ENCODE measurements at regions not wholly inside any gene's neighbourhood (a gene's known extent, or its start where the extent isn't known, plus 50 kb on each side); places are given as distances from the start of the nearest gene placed in this dataset.

DNA sequence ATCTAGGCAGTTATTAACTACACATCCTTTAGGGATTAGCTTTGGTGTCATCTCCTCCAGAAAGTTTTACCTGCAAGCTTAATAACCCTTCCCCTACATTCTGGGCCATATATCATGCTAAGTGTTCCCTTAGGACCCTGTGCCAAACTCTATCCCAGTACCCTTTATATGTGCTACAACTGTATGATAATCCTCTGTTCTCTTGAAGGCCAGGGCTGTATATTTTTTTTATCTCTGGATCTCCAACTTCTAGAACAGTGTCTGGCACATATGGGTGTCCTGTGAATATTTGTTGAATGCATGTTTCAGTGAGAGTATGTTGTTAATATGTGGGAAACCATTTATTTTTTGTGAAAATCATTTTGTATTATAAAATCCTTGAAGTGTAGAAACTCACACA is 106.7 kb downstream of the PPM1A start:
- Histone ChIP-seq H3K9me3 (replicated peaks; ENCODE audit: control insufficient read depth, insufficient read depth, low read depth, low read length) (no peaks in the 10 kb centered on the region), H4K20me1 (replicated peaks; ENCODE audit: control insufficient read depth, insufficient read depth, low read length) (no peaks in the 10 kb centered on the region), H3K4me1 (replicated peaks in 1 of 2; ENCODE audit: control insufficient read depth in 2 of 2, insufficient read depth in 2 of 2, low read length in 2 of 2) (no peaks in the 10 kb centered on the region), H3K27me3 (ENCODE audit: control insufficient read depth in 2 of 2, insufficient read depth in 2 of 2, low read length in 2 of 2) (no peaks in the 10 kb centered on the region), H3K9ac (ENCODE audit: insufficient read depth in 1 of 2, low read depth in 2 of 2, low read length in 2 of 2) (no peak overlapping the region), H3K4me2 (ENCODE audit: insufficient read depth, low read length) (no peak overlapping the region), H3K4me3 (no peak overlapping the region), H3K79me2 (ENCODE audit: control insufficient read depth, insufficient read depth, low read length) (no peaks in the 10 kb centered on the region), H2AFZ (ENCODE audit: low read depth, low read length) (no peak overlapping the region), H3K9me1 (ENCODE audit: control insufficient read depth, insufficient read depth, low read length) (no peaks in the 10 kb centered on the region), H3K27ac (ENCODE audit: extremely low read depth, low read depth, low read length) (no peak overlapping the region), H3K36me3 (ENCODE audit: control insufficient read depth, insufficient read depth, low read length) (no peaks in the 10 kb centered on the region)
- intact Hi-C loops (cut with micrococcal nuclease) (no loop called here), in situ Hi-C loops (cut with MboI) (no loop called here)
- FAIRE-seq (no peak), ATAC-seq (no peak), DNase-seq (ENCODE audit: extremely low read depth in 1 of 4, low spot score in 3 of 4) (no peak)
- BruUV-seq (replicated peaks) = no TSS peak
- ChIA-PET CTCF (ENCODE audit: low intra/inter-chr PET ratio) (no interaction called here), POLR2A (interaction anchor here (0.8 kb wide), 1 partner anchor 214 kb away, joined by 3 read pairs; no protein-coding TSS in a partner anchor)
- TF ChIP-seq HDAC8 (tag; IDR thresholded peaks at IDR 0.05) = no peak
- no peak for TF ChIP-seq HNRNPH1 (optimal IDR thresholded peaks at IDR 0.05; ENCODE audit: low read depth, low read length)
- TF ChIP-seq BCL6 (CRISPR knock-in tag; IDR thresholded peaks at IDR 0.05) = no peak
- no peak for TF ChIP-seq ZNF24 (IDR thresholded peaks at IDR 0.05)
- TF ChIP-seq GABPB1 (CRISPR knock-in tag; IDR thresholded peaks at IDR 0.05) = no peak
- no peak for TF ChIP-seq WHSC1 (IDR thresholded peaks at IDR 0.05; ENCODE audit: low read length)
- TF ChIP-seq TSC22D4 (tag; IDR thresholded peaks at IDR 0.05) = no peak
- TF ChIP-seq KDM4B (IDR thresholded peaks at IDR 0.05; ENCODE audit: borderline replicate concordance in 2 of 2, low read depth in 1 of 2) = no peak
- TF ChIP-seq ZFP30 (CRISPR knock-in tag; IDR thresholded peaks at IDR 0.05; ENCODE audit: borderline replicate concordance) = no peak
- TF ChIP-seq ETV6 (IDR thresholded peaks at IDR 0.05; ENCODE audit: borderline replicate concordance in 1 of 2, low read depth in 2 of 2, low read length in 1 of 2) = no peak
- TF ChIP-seq ETV6 (CRISPR knock-in tag; IDR thresholded peaks at IDR 0.05; ENCODE audit: borderline replicate concordance) = no peak
- no peak for TF ChIP-seq MAFK (IDR thresholded peaks at IDR 0.05; ENCODE audit: low read length)
- TF ChIP-seq, protein P1, sequence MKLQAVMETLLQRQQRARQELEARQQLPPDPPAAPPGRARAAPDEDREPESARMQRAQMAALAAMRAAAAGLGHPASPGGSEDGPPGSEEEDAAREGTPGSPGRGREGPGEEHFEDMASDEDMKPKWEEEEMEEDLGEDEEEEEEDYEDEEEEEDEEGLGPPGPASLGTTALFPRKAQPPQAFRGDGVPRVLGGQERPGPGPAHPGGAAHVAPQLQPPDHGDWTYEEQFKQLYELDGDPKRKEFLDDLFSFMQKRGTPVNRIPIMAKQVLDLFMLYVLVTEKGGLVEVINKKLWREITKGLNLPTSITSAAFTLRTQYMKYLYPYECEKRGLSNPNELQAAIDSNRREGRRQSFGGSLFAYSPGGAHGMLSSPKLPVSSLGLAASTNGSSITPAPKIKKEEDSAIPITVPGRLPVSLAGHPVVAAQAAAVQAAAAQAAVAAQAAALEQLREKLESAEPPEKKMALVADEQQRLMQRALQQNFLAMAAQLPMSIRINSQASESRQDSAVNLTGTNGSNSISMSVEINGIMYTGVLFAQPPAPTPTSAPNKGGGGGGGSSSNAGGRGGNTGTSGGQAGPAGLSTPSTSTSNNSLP (IDR thresholded peaks at IDR 0.05; ENCODE audit: borderline replicate concordance, low read depth, low read length) = no peak
